Activated T-cell treated with anti-CD3 and anti-CD28 coated beads, Interleukin-2, amount 50 U/mL, for 72 hours (primary cell): ENCODE measurements at regions not wholly inside any gene's neighbourhood (a gene's known extent, or its start where the extent isn't known, plus 50 kb on each side); places are given as distances from the start of the nearest gene placed in this dataset.
"Not testable (repeated sequence)": the region's sequence is repeated elsewhere in the genome, so short reads cannot be mapped to it uniquely, and the experiment has no call there.

Experiments
- ATAC-seq, 2 donors: fragments of 150-1000 bp; cut with Tn5 transposase; replicated peaks in 1 of 2; 2 replicates each; pipeline ENCODE4 v1.10.0; 2021; ENCODE audit warnings: moderate library complexity in 2 of 2, mild to moderate bottlenecking in 1 of 2
- DNase-seq, 2 donors: peaks; one replicate each; pipeline ENCODE4 v3.0.0; 2021 to 2022; ENCODE audit warnings: mixed read lengths in 1 of 2
- H3K27ac Mint-ChIP-seq: one replicate; pipeline ENCODE4 v1.8.0; 2022; ENCODE audit warnings: mild to moderate bottlenecking, moderate library complexity, mixed read lengths
- H3K27me3 Mint-ChIP-seq: one replicate; pipeline ENCODE4 v1.8.0; 2022; ENCODE audit warnings: low read depth, mixed read lengths
- H3K36me3 Mint-ChIP-seq, 2 donors: one replicate each; pipeline ENCODE4 v1.8.0; 2022; ENCODE audit warnings: mixed read lengths in 2 of 2, mild to moderate bottlenecking in 1 of 2; ENCODE audit not compliant: insufficient read depth in 2 of 2
- H3K4me1 Mint-ChIP-seq: one replicate; pipeline ENCODE4 v1.8.0; 2022; ENCODE audit warnings: low read depth, mixed read lengths
- H3K4me3 Mint-ChIP-seq, 2 donors: one replicate each; pipeline ENCODE4 v1.8.0; 2022; ENCODE audit warnings: mild to moderate bottlenecking in 2 of 2, mixed read lengths in 2 of 2, moderate library complexity in 2 of 2
- H3K9me3 Mint-ChIP-seq, 2 donors: one replicate each; pipeline ENCODE4 v1.8.0; 2022; ENCODE audit warnings: mixed read lengths in 2 of 2

- H3K4me3 Mint-ChIP-seq, result no peak overlapping the region
- H3K36me3 Mint-ChIP-seq, result no peaks in the 10 kb centered on the region
- H3K27ac Mint-ChIP-seq, result no peak overlapping the region
- H3K4me1 Mint-ChIP-seq, result no peaks in the 10 kb centered on the region
- DNase-seq, result no peak
- ATAC-seq, result no peak
- no peaks in the 10 kb centered on the region for H3K27me3 Mint-ChIP-seq
- H3K9me3 Mint-ChIP-seq, result peaks cover 2 to 3% of the 10 kb centered on the region in 2 donors
Observed at GRCh38 chr3:80677796-80678195, 910.0 kb upstream of the ROBO1 start.

- Mint-ChIP-seq H3K27me3 (no peaks in the 10 kb centered on the region), H3K27ac (no peak overlapping the region), H3K4me3 (no peak overlapping the region), H3K36me3 (no peaks in the 10 kb centered on the region), H3K9me3 (peaks cover 0 to 3% of the 10 kb centered on the region in 2 donors), H3K4me1 (no peaks in the 10 kb centered on the region)
- ATAC-seq, result no peak
- DNase-seq, result no peak
Observed at GRCh38 chr3:80676866-80677265, 909.1 kb upstream of the ROBO1 start.

DNA sequence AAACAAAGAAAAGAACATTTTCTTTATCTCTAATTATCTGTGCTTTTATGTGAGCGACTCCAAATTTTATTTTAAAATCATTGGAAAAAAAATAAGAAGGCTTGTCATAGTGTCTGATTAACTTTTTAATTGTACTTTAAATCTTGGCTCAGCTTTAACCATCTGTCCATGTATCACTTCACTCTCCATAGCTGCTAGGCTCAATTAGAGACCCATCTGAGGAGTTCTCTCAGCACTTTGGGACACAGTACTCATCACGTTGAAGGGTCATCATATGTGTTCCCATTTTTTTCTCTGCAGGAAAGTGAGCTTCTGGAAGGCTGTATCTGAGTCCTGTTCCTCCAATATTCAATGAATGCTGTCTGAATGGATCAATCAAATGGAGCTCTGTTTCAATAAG lies 908.5 kb upstream of the ROBO1 start:
- no peaks in the 10 kb centered on the region for H3K4me1 Mint-ChIP-seq
- peaks cover 0 to 3% of the 10 kb centered on the region in 2 donors for H3K9me3 Mint-ChIP-seq
- H3K36me3 Mint-ChIP-seq, result no peaks in the 10 kb centered on the region
- ATAC-seq, result no peak
- no peak overlapping the region for H3K27ac Mint-ChIP-seq
- DNase-seq, result no peak
- no peak overlapping the region for H3K4me3 Mint-ChIP-seq
- H3K27me3 Mint-ChIP-seq, result no peaks in the 10 kb centered on the region

DNA sequence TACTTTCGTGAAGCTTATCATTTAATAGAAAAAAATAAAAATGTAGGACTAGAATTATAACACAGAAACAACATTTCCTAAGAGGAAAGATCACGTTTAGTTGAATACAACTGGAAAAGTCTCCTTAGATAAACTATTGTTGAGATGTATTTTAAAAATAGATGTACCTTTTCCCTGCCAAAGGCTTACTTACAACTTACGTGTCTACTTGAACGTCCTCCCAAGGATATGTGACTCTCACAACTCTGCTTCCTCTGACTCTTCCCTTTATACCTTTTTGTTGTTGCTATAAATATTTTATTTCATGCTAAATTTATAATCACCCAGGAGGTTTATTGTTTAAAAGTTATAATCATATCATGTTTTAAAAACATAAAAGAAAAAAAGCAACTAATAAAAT lies 908.0 kb upstream of the ROBO1 start:
- H3K36me3 Mint-ChIP-seq, result no peaks in the 10 kb centered on the region
- H3K27ac Mint-ChIP-seq, result no peak overlapping the region
- H3K9me3 Mint-ChIP-seq, result peaks cover 0 to 3% of the 10 kb centered on the region in 2 donors
- ATAC-seq, result no peak
- H3K4me1 Mint-ChIP-seq, result no peaks in the 10 kb centered on the region
- DNase-seq, result no peak
- H3K27me3 Mint-ChIP-seq, result no peaks in the 10 kb centered on the region
- H3K4me3 Mint-ChIP-seq, result no peak overlapping the region

DNA sequence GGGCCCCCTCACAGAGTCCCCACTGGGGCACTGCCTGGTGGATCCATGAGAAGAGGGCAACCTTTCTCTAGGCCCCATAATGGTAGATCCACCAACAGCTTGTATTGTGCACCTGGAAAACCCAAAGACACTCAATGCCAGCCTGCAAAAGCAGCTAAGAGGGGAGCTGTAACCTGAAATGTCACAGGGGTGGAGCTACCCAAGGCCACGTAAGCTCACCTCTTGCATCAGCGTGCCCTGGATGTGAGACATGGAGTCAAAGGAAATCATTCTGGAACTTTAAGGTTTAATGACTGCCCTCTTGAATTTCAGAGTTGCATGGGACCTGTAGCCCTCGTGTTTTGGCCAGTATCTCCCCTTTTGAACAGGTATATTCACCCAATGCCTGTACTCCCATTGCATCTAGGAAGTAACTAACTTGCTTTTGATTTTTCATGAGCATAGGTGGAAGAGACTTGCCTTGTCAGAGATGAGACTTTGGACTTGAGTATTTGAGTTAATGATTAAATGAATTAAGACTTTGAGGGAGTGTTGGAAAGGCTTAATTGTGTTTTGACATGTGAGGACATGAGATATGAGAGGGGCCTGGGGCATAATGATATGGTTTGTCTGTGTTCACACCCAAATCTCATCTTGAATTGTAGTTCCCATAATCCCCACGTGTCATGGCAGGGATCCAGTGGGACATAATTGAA lies 900.9 kb upstream of the ROBO1 start:
- H3K4me1 Mint-ChIP-seq, result no peaks in the 10 kb centered on the region

GRCh38 chr3:80668100-80668499 lies 900.3 kb upstream of the ROBO1 start:
- Mint-ChIP-seq H3K27ac (no peak overlapping the region), H3K9me3 (peaks cover 3 to 13% of the 10 kb centered on the region in 2 donors), H3K27me3 (no peaks in the 10 kb centered on the region), H3K4me1 (no peaks in the 10 kb centered on the region), H3K4me3 (no peak overlapping the region), H3K36me3 (peaks cover 2 to 4% of the 10 kb centered on the region in 2 donors)
- ATAC-seq, result no peak
- DNase-seq, result no peak

More for the DNA sequence above, 900.9 kb upstream of the ROBO1 start:
- Mint-ChIP-seq H3K36me3 (peaks cover 2 to 4% of the 10 kb centered on the region in 2 donors), H3K27ac (no peak overlapping the region), H3K4me3 (no peak overlapping the region), H3K27me3 (no peaks in the 10 kb centered on the region), H3K9me3 (peaks cover 3 to 13% of the 10 kb centered on the region in 2 donors)
- DNase-seq (no peak), ATAC-seq (no peak)

DNA sequence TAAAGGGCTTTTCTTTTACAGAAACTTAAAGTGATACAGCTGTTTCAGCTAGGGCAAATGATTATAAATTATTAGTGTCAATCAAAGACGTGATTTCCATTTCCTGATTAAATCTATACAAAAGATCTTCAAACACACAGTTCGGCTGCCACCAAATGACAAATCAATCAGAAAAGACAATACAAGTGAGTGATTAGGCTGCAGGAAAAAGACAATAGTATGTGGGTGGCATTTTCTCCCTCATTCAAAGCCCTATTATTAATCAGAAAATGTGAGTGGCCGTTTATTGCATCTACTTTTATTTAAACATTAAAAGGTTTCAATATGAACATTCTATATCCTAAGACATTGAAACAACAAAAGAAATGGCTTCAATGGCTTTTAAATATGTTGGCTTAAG lies 895.6 kb upstream of the ROBO1 start:
- DNase-seq, result no peak
- no peak overlapping the region for H3K4me3 Mint-ChIP-seq
- H3K27ac Mint-ChIP-seq, result no peak overlapping the region
- H3K36me3 Mint-ChIP-seq, result peaks cover 0 to 6% of the 10 kb centered on the region in 2 donors
- no peaks in the 10 kb centered on the region for H3K27me3 Mint-ChIP-seq
- peaks cover 4 to 7% of the 10 kb centered on the region in 2 donors for H3K9me3 Mint-ChIP-seq
- no peak for ATAC-seq
- H3K4me1 Mint-ChIP-seq, result no peaks in the 10 kb centered on the region

GRCh38 chr3:80655216-80655615 lies 887.4 kb upstream of the ROBO1 start:
- Mint-ChIP-seq H3K27me3 (no peaks in the 10 kb centered on the region), H3K27ac (no peak overlapping the region), H3K9me3 (peaks cover 12 to 14% of the 10 kb centered on the region in 2 donors), H3K4me1 (no peaks in the 10 kb centered on the region), H3K36me3 (peaks cover 0 to 3% of the 10 kb centered on the region in 2 donors), H3K4me3 (no peak overlapping the region)
- no peak for ATAC-seq
- no peak for DNase-seq

DNA sequence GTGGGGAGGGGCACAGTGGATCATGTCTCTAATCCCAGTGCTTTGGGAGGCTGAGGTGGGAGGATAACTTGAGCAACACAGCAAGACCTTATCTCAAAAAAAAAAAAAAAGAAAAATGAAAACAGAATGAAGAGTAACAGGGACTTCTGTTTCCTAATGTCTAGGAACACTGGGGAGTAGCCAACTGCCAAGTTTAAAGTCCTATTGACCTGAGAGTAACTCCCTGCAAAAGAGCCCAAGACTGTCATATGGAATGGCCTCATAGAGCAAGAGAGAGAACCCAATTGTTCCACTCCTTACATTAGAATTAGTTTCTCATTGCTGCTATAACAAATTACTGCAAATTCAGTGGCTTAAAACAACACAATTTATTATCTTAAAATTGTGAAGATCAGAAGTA lies 881.4 kb upstream of the ROBO1 start:
- H3K27me3 Mint-ChIP-seq, result no peaks in the 10 kb centered on the region
- no peak overlapping the region for H3K4me3 Mint-ChIP-seq
- H3K9me3 Mint-ChIP-seq, result peaks cover 7 to 10% of the 10 kb centered on the region in 2 donors
- DNase-seq (no peak), ATAC-seq (no peak)
- H3K4me1 Mint-ChIP-seq, result no peaks in the 10 kb centered on the region
- peaks cover 0 to 1% of the 10 kb centered on the region in 2 donors for H3K36me3 Mint-ChIP-seq
- no peak overlapping the region for H3K27ac Mint-ChIP-seq

- no peak overlapping the region for H3K4me3 Mint-ChIP-seq
- no peaks in the 10 kb centered on the region for H3K27me3 Mint-ChIP-seq
Observed at GRCh38 chr3:80643421-80643820, 875.6 kb upstream of the ROBO1 start.

GRCh38 chr3:80618295-80619256 lies 850.8 kb upstream of the ROBO1 start:
- Mint-ChIP-seq H3K4me1 (no peaks in the 10 kb centered on the region), H3K4me3 (no peak overlapping the region), H3K36me3 (no peaks in the 10 kb centered on the region), H3K27me3 (no peaks in the 10 kb centered on the region), H3K9me3 (peaks cover 3 to 11% of the 10 kb centered on the region in 2 donors), H3K27ac (no peak overlapping the region)
- DNase-seq (no peak), ATAC-seq (no peak)

More at GRCh38 chr3:80643421-80643820, 875.6 kb upstream of the ROBO1 start:
- H3K27ac Mint-ChIP-seq, result no peak overlapping the region
- H3K4me1 Mint-ChIP-seq, result no peaks in the 10 kb centered on the region
- ATAC-seq (no peak), DNase-seq (no peak)
- peaks cover 1 to 3% of the 10 kb centered on the region in 2 donors for H3K36me3 Mint-ChIP-seq
- H3K9me3 Mint-ChIP-seq, result peaks cover 10% of the 10 kb centered on the region in 2 donors

- H3K36me3 Mint-ChIP-seq, result peaks cover 1% of the 10 kb centered on the region in 2 donors
- no peak for DNase-seq
- no peaks in the 10 kb centered on the region for H3K27me3 Mint-ChIP-seq
- H3K9me3 Mint-ChIP-seq, result peaks cover 2 to 16% of the 10 kb centered on the region in 2 donors
- no peak overlapping the region for H3K27ac Mint-ChIP-seq
- ATAC-seq, result no peak
- no peaks in the 10 kb centered on the region for H3K4me1 Mint-ChIP-seq
- no peak overlapping the region for H3K4me3 Mint-ChIP-seq
Observed at GRCh38 chr3:80612366-80612765, 844.6 kb upstream of the ROBO1 start.

GRCh38 chr3:80608072-80608471 lies 840.3 kb upstream of the ROBO1 start:
- not testable (repeated sequence) for H3K4me1 Mint-ChIP-seq, H3K36me3 Mint-ChIP-seq, H3K27me3 Mint-ChIP-seq, DNase-seq, ATAC-seq, H3K27ac Mint-ChIP-seq, H3K4me3 Mint-ChIP-seq
- H3K9me3 Mint-ChIP-seq, result peaks cover 2 to 13% of the 10 kb centered on the region in 2 donors
